Natural killer cell (primary cell): ENCODE measurements at regions not wholly inside any gene's neighbourhood (a gene's known extent, or its start where the extent isn't known, plus 50 kb on each side); places are given as distances from the start of the nearest gene placed in this dataset.

Experiments
- ATAC-seq, 3 donors: fragments of 150-1000 bp in 2 of 3; fragments of 200-7000 bp in 1 of 3; cut with Tn5 transposase; 1 replicate in 1 of 3; 2 replicates in 2 of 3; pipeline ENCODE4 v1.10.0; 2021; ENCODE audit warnings: mild to moderate bottlenecking in 2 of 3, moderate library complexity in 2 of 3
- DNase-seq, 2 donors: peaks; one replicate each; pipeline versions ENCODE4 v3.0.0 to v3.0.0-alpha.2; 2013 to 2021; ENCODE audit warnings: mixed read lengths in 1 of 2
- H3K27ac ChIP-seq: one replicate; pipeline ENCODE4 v1.5.1; 2013; ENCODE audit warnings: mild to moderate bottlenecking, low read length
- H3K27me3 ChIP-seq: one replicate; pipeline ENCODE4 v1.6.1; 2013; ENCODE audit warnings: low read length; ENCODE audit not compliant: control insufficient read depth, insufficient read depth
- H3K36me3 ChIP-seq: one replicate; pipeline ENCODE4 v1.6.1; 2013; ENCODE audit warnings: low read length; ENCODE audit not compliant: control insufficient read depth, insufficient read depth
- H3K4me1 ChIP-seq: one replicate; pipeline ENCODE4 v1.6.1; 2013; ENCODE audit warnings: low read length; ENCODE audit not compliant: control insufficient read depth, insufficient read depth
- H3K4me3 ChIP-seq: one replicate; pipeline ENCODE4 v1.5.1; 2013; ENCODE audit warnings: low read length
- H3K9me3 ChIP-seq: one replicate; pipeline ENCODE4 v1.6.1; 2013; ENCODE audit warnings: low read length; ENCODE audit not compliant: control insufficient read depth, insufficient read depth
- H3K27ac Mint-ChIP-seq, 2 donors: one replicate each; pipeline ENCODE4 v1.8.0; 2022; ENCODE audit warnings: mild to moderate bottlenecking in 2 of 2, mixed read lengths in 2 of 2, moderate library complexity in 1 of 2
- H3K27me3 Mint-ChIP-seq, 2 donors: one replicate each; pipeline ENCODE4 v1.8.0; 2022; ENCODE audit warnings: low read depth in 2 of 2, mixed read lengths in 2 of 2
- H3K36me3 Mint-ChIP-seq: one replicate; pipeline ENCODE4 v1.8.0; 2022; ENCODE audit warnings: mixed read lengths
- H3K4me1 Mint-ChIP-seq, 2 donors: one replicate each; pipeline ENCODE4 v1.8.0; 2022; ENCODE audit warnings: mixed read lengths in 2 of 2
- H3K4me3 Mint-ChIP-seq: one replicate; pipeline ENCODE4 v1.8.0; 2022; ENCODE audit warnings: mild to moderate bottlenecking, moderate library complexity, mixed read lengths
- H3K9me3 Mint-ChIP-seq, 2 donors: one replicate each; pipeline ENCODE4 v1.8.0; 2022; ENCODE audit warnings: mixed read lengths in 2 of 2
- WGBS: methylation state at CpG from one replicate; pipeline ENCODE4 v1.1.7; 2013; ENCODE audit warnings: missing lambda C conversion rate; ENCODE audit not compliant: insufficient coverage; 5-methylcytosine and 5-hydroxymethylcytosine counted together
- intact Hi-C: fragments of 100-400 bp; cut with micrococcal nuclease; formaldehyde crosslinking; loops from one replicate; pipeline ENCODE4 v1.14.2; 2022
- TF ChIP-seq, protein P1 (sequence below): fragments of 200-600 bp; IDR thresholded peaks from one replicate; pipeline ENCODE4 v1.8.0; 2022; ENCODE audit warnings: antibody characterized with exemption

DNA sequence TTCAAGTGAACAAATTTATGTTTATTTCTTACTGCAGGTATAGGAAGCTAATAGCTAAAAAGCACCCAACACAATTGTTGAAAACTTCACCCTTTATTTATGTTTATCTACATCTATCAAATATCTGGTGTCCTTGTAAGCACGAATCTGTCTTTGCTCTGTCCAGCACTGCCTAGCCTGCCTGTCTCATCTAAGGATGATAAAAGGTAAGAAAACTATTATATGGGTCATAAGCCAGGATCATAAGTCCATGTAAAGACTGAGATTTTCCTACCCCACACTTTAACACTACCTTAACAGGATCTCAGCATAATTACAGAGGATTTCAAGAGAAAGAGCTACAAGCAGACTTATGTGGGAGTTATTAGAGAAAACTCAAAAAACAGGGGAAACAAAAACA is 365.6 kb upstream of the TMEFF2 start:
- 80% methylated on average over 1 of the region's 1 CpG for WGBS
- Histone ChIP-seq H3K4me3 (no peak overlapping the region), H3K36me3 (no peaks in the 10 kb centered on the region), H3K9me3 (no peaks in the 10 kb centered on the region), H3K4me1 (no peaks in the 10 kb centered on the region), H3K27me3 (no peaks in the 10 kb centered on the region), H3K27ac (no peak overlapping the region)
- DNase-seq, result no peak
- Mint-ChIP-seq H3K27me3 (no peaks in the 10 kb centered on the region), H3K4me3 (no peak overlapping the region), H3K27ac (no peak overlapping the region), H3K36me3 (no peaks in the 10 kb centered on the region), H3K4me1 (no peaks in the 10 kb centered on the region), H3K9me3 (peaks cover 4 to 10% of the 10 kb centered on the region in 2 donors)
- TF ChIP-seq, protein P1, sequence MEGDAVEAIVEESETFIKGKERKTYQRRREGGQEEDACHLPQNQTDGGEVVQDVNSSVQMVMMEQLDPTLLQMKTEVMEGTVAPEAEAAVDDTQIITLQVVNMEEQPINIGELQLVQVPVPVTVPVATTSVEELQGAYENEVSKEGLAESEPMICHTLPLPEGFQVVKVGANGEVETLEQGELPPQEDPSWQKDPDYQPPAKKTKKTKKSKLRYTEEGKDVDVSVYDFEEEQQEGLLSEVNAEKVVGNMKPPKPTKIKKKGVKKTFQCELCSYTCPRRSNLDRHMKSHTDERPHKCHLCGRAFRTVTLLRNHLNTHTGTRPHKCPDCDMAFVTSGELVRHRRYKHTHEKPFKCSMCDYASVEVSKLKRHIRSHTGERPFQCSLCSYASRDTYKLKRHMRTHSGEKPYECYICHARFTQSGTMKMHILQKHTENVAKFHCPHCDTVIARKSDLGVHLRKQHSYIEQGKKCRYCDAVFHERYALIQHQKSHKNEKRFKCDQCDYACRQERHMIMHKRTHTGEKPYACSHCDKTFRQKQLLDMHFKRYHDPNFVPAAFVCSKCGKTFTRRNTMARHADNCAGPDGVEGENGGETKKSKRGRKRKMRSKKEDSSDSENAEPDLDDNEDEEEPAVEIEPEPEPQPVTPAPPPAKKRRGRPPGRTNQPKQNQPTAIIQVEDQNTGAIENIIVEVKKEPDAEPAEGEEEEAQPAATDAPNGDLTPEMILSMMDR, result no peak
- no peak for ATAC-seq
- intact Hi-C loops, result no loop called here

DNA sequence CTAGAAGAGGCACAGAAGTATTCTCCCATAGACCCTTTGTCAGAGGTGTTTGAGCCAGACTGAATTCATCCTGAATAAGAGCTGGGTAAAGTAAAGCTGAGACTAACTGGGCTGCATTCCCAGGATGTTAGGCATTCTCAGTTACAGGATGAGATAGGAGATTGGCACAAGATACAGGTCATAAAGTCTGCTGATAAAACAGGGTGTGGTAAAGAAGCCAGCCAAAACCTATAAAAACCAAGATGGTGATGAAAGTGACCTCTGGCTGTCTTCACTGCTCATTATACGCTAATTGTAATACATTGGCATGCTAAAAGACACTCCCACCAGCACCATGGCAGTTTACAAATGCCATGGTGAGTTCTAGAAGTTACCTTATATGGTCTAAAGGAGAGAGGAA is 364.9 kb upstream of the TMEFF2 start:
- TF ChIP-seq, protein P1, result no peak
- Mint-ChIP-seq H3K4me1 (no peaks in the 10 kb centered on the region), H3K9me3 (peaks cover 4 to 11% of the 10 kb centered on the region in 2 donors), H3K27ac (no peak overlapping the region), H3K36me3 (no peaks in the 10 kb centered on the region), H3K27me3 (no peaks in the 10 kb centered on the region), H3K4me3 (no peak overlapping the region)
- no peak overlapping the region for H3K27ac ChIP-seq
- ATAC-seq, result no peak
- DNase-seq, result no peak
- intact Hi-C loops, result no loop called here
- H3K9me3 ChIP-seq, result no peaks in the 10 kb centered on the region
- 0% methylated on average over 1 of the region's 1 CpG for WGBS
- H3K4me3 ChIP-seq, result no peak overlapping the region
- no peaks in the 10 kb centered on the region for H3K4me1 ChIP-seq
- no peaks in the 10 kb centered on the region for H3K36me3 ChIP-seq
- H3K27me3 ChIP-seq, result no peaks in the 10 kb centered on the region

DNA sequence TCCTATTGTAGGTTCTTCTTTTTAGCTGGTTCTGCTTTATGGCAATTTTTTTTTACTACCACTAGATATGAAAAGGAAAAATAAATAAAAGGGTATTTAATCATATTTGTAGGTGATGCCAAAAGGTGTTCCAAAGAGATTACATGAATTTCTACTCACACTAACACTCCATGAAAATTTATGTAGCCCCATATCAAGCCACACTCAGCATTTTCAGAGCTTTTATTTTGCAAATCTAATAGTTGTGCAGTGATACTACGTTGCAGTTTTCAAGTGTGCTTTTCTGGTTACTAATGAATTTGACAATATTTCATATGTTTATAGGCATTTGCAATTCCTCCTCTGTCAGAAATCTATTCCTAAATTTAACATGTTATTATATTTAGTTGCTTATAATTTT is 363.9 kb upstream of the TMEFF2 start:
- no peak overlapping the region for H3K27ac ChIP-seq
- H3K27me3 ChIP-seq, result no peaks in the 10 kb centered on the region
- ATAC-seq (no peak), DNase-seq (no peak)
- no peaks in the 10 kb centered on the region for H3K36me3 ChIP-seq
- intact Hi-C loops, result no loop called here
- no CpG with 5 or more reads among the region's 1 CpG for WGBS
- TF ChIP-seq, protein P1, result no peak
- Mint-ChIP-seq H3K27ac (no peak overlapping the region), H3K27me3 (no peaks in the 10 kb centered on the region), H3K4me1 (no peaks in the 10 kb centered on the region), H3K36me3 (no peaks in the 10 kb centered on the region), H3K9me3 (peaks cover 5 to 11% of the 10 kb centered on the region in 2 donors), H3K4me3 (no peak overlapping the region)
- H3K4me3 ChIP-seq, result no peak overlapping the region
- no peaks in the 10 kb centered on the region for H3K4me1 ChIP-seq
- no peaks in the 10 kb centered on the region for H3K9me3 ChIP-seq

DNA sequence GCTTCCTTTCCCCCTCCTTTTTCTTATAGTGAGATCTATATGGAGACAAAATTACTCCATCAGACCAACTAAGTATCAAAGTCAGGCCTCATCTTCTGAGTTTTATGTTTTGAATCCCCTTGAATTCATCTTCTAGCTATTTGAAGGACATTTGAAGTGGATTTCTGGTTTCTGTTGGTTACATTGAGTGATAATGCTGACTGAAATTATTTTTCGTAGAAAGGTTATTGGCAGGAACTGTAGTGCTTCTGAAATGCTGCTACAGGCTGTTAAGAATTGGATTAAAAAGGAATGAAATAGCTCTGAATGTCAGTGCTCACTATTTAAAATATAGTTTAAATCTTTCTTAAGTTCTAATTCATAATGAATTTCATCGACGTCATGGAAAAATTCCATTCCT is 361.0 kb upstream of the TMEFF2 start:
- Histone ChIP-seq H3K4me1 (no peaks in the 10 kb centered on the region), H3K27ac (no peak overlapping the region), H3K27me3 (no peaks in the 10 kb centered on the region), H3K36me3 (no peaks in the 10 kb centered on the region), H3K9me3 (peaks cover 4% of the 10 kb centered on the region), H3K4me3 (no peak overlapping the region)
- WGBS, result 82% methylated on average over 1 of the region's 3 CpGs
- intact Hi-C loops, result no loop called here
- TF ChIP-seq, protein P1, result no peak
- H3K27me3 Mint-ChIP-seq, result no peaks in the 10 kb centered on the region
- H3K36me3 Mint-ChIP-seq, result no peaks in the 10 kb centered on the region
- H3K27ac Mint-ChIP-seq, result no peak overlapping the region
- peaks cover 4 to 17% of the 10 kb centered on the region in 2 donors for H3K9me3 Mint-ChIP-seq
- DNase-seq, result no peak
- no peak overlapping the region for H3K4me3 Mint-ChIP-seq
- ATAC-seq, result no peak
- H3K4me1 Mint-ChIP-seq, result no peaks in the 10 kb centered on the region
